Nephron (organoid): ENCODE measurements at regions not wholly inside any gene's neighbourhood (a gene's known extent, or its start where the extent isn't known, plus 50 kb on each side); places are given as distances from the start of the nearest gene placed in this dataset.
"Not testable (repeated sequence)": the region's sequence is repeated elsewhere in the genome, so short reads cannot be mapped to it uniquely, and the experiment has no call there.

ENCODE experiments used
- H3K27ac Mint-ChIP-seq, 3 experiments: 2 replicates each; pipeline ENCODE4 v1.8.0; 2020; ENCODE audit warnings: mixed read lengths in 3 of 3, mild to moderate bottlenecking in 2 of 3, moderate library complexity in 1 of 3
- H3K27me3 Mint-ChIP-seq: 2 replicates; pipeline ENCODE4 v1.8.0; 2021; ENCODE audit warnings: low read depth, mild to moderate bottlenecking, moderate library complexity, mixed read lengths
- H3K36me3 Mint-ChIP-seq: 2 replicates; pipeline ENCODE4 v1.8.0; 2020; ENCODE audit warnings: low read depth, mixed read lengths
- H3K4me1 Mint-ChIP-seq: 2 replicates; pipeline ENCODE4 v1.8.0; 2020; ENCODE audit warnings: mixed read lengths
- H3K4me3 Mint-ChIP-seq, 3 experiments: 2 replicates each; pipeline ENCODE4 v1.8.0; 2020; ENCODE audit warnings: mild to moderate bottlenecking in 3 of 3, mixed read lengths in 3 of 3, moderate library complexity in 2 of 3
- H3K9me3 Mint-ChIP-seq: 2 replicates; pipeline ENCODE4 v1.8.0; 2020; ENCODE audit warnings: mixed read lengths
- TF ChIP-seq, protein P1 (sequence below), 3 experiments: fragments of 200-600 bp; sonication (generic); IDR thresholded peaks; one replicate each; pipeline ENCODE4 v1.5.0; 2021; ENCODE audit warnings: antibody characterized with exemption in 3 of 3; ENCODE audit not compliant: unreplicated experiment in 3 of 3

DNA sequence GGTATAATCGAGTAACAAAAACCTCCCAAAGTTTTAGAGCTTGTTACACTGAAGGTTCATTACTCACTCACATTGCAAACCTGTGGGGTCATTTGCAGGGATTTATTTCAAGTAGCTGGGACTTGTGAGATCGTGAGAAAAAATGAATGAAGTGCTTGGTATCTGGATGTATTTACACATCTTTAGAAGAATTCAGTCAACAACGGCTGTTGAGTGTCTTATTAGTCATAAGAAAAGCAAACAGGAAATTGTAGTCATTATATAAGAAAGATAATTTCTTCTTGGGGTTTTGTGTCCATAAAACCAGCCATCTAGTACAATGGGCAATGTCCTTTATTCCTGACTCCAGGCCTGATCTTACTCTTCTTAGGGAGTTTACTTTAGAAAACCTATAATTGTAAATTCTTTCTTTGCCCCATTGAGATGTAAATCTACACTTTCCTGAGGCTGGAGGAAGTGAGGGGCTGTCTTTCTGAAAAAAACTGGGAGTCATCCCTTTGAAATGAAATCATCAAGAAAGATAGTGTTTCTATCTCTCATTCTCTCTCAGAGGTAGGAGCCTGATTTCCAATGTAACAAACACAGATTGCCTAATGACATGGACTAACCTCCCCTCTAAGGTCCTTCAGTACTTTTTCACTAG, 202.5 kb upstream of the ASCC3 start:
- Mint-ChIP-seq H3K36me3 (no peaks in the 10 kb centered on the region), H3K27me3 (no peaks in the 10 kb centered on the region), H3K4me1 (no peaks in the 10 kb centered on the region), H3K4me3 (no peak overlapping the region), H3K27ac (no peak overlapping the region), H3K9me3 (peaks cover 8% of the 10 kb centered on the region)
- TF ChIP-seq, protein P1, sequence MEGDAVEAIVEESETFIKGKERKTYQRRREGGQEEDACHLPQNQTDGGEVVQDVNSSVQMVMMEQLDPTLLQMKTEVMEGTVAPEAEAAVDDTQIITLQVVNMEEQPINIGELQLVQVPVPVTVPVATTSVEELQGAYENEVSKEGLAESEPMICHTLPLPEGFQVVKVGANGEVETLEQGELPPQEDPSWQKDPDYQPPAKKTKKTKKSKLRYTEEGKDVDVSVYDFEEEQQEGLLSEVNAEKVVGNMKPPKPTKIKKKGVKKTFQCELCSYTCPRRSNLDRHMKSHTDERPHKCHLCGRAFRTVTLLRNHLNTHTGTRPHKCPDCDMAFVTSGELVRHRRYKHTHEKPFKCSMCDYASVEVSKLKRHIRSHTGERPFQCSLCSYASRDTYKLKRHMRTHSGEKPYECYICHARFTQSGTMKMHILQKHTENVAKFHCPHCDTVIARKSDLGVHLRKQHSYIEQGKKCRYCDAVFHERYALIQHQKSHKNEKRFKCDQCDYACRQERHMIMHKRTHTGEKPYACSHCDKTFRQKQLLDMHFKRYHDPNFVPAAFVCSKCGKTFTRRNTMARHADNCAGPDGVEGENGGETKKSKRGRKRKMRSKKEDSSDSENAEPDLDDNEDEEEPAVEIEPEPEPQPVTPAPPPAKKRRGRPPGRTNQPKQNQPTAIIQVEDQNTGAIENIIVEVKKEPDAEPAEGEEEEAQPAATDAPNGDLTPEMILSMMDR (IDR thresholded peaks at IDR 0.05; ENCODE audit: unreplicated experiment in 3 of 3), result no peak

DNA sequence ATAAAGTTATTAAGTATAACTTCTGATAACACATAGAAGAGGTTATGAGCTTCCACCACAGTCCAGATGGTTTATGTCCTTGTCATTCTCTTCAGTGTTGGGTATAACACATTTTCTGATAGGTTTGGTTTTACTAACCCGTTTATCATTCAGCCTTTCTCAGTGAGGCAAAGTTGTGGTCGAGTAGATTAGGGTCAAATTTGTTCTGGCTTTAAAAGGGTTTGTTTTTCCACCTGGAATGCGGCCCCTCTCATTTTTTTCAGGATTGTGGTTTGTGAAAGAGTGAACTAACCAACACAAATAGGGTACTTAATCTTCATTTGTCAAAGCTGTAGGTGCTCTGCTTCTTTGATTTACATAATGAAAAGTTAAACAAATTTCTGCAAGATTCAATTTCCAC, 204.2 kb upstream of the ASCC3 start:
- Mint-ChIP-seq H3K9me3 (peaks cover 11% of the 10 kb centered on the region), H3K4me1 (no peaks in the 10 kb centered on the region), H3K36me3 (no peaks in the 10 kb centered on the region), H3K27ac (no peak overlapping the region), H3K27me3 (no peaks in the 10 kb centered on the region), H3K4me3 (no peak overlapping the region)
- TF ChIP-seq, protein P1 (IDR thresholded peaks at IDR 0.05; ENCODE audit: unreplicated experiment in 3 of 3), result no peak

DNA sequence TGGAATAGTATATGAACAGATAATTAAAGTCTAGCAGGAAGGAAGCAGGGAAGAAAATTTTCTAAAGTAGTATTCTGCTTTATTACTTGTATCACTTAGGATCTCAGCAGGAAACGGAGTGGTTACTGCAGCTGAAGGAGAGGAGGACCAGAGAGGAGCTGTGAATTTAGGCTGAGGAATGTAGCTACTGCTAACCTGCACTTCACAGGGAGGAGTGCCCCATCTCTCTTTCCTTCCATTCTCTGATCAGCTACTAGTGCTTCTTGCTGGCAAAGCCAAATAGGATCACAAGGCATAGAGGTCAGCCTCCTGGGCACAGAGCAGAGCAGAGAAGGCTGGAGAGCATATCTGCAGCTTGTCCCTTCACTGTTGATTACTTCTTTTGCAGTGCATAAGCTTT, 205.3 kb upstream of the ASCC3 start:
- H3K4me3 Mint-ChIP-seq, result no peak overlapping the region
- no peaks in the 10 kb centered on the region for H3K36me3 Mint-ChIP-seq
- TF ChIP-seq, protein P1 (IDR thresholded peaks at IDR 0.05; ENCODE audit: unreplicated experiment in 3 of 3), result no peak
- H3K27me3 Mint-ChIP-seq, result no peaks in the 10 kb centered on the region
- peaks cover 21% of the 10 kb centered on the region for H3K9me3 Mint-ChIP-seq
- no peaks in the 10 kb centered on the region for H3K4me1 Mint-ChIP-seq
- no peak overlapping the region for H3K27ac Mint-ChIP-seq

DNA sequence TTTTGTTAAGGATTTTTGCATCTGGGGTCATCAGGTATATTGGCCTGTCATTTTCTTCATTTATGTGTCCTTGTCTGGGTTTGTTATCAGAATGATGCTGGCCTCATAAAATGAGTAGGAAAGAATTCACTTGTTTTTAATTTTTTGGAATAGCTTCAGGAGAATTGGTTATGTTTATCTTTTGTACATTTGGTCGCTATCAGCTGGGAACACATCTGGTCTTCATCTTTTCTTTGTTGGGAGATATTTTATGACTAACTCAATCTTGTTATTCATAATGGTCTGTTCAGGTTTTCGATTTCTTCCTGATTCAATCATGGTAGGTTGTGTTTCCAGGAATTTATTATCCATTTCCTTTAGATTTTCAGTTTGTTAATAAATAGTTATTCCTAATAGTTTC, 207.5 kb upstream of the ASCC3 start:
- Mint-ChIP-seq H3K4me3 (no peak overlapping the region), H3K4me1 (no peaks in the 10 kb centered on the region), H3K27ac (no peak overlapping the region), H3K9me3 (peaks cover 22% of the 10 kb centered on the region), H3K36me3 (no peaks in the 10 kb centered on the region), H3K27me3 (no peaks in the 10 kb centered on the region)
- TF ChIP-seq, protein P1 (IDR thresholded peaks at IDR 0.05; ENCODE audit: unreplicated experiment in 3 of 3), result no peak

DNA sequence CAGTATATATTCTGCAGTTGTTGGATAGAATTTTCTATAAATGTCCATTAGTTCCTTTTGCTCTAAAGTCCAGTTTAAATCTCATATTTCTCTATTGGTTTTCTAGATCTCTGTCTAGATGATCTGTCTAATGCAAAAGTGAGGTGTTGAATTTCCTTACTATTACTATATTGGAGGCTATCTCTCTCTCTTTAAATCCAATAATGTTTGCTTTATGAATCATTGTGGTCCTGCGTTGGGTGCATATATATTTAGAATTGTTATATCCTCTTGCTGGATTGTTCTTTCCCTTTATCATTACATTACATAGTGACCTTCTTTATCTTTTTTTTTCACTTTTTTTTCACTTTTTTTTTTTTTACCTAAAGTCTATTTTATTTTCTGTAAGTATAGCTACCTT, 208.5 kb upstream of the ASCC3 start:
- Mint-ChIP-seq H3K36me3 (no peaks in the 10 kb centered on the region), H3K4me1 (no peaks in the 10 kb centered on the region), H3K27me3 (no peaks in the 10 kb centered on the region), H3K9me3 (peaks cover 22% of the 10 kb centered on the region), H3K4me3 (no peak overlapping the region), H3K27ac (no peak overlapping the region)
- TF ChIP-seq, protein P1 (IDR thresholded peaks at IDR 0.05; ENCODE audit: unreplicated experiment in 3 of 3), result no peak

DNA sequence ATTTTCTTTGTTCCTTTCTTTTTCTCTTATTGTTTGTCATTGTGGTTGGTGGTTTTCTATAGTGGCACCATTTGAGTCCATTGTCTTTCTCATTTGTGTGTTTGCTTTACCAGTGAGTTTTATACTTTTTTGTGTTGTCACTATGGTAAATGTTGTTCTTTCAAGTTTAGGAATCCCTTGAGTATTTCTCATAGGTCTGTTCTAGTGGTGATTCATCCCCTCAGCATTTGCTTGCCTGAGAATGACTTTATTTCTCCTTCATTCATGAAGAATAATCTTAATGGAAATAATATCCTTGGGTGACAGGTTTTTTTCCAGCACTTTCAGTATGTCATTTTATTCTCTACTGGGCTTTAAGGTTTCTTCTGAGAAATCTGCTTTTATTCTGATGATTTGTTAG, 209.2 kb upstream of the ASCC3 start:
- Mint-ChIP-seq H3K27ac (no peak overlapping the region), H3K27me3 (no peaks in the 10 kb centered on the region), H3K36me3 (no peaks in the 10 kb centered on the region), H3K9me3 (peaks cover 22% of the 10 kb centered on the region), H3K4me1 (no peaks in the 10 kb centered on the region), H3K4me3 (no peak overlapping the region)
- TF ChIP-seq, protein P1 (IDR thresholded peaks at IDR 0.05; ENCODE audit: unreplicated experiment in 3 of 3), result no peak

DNA sequence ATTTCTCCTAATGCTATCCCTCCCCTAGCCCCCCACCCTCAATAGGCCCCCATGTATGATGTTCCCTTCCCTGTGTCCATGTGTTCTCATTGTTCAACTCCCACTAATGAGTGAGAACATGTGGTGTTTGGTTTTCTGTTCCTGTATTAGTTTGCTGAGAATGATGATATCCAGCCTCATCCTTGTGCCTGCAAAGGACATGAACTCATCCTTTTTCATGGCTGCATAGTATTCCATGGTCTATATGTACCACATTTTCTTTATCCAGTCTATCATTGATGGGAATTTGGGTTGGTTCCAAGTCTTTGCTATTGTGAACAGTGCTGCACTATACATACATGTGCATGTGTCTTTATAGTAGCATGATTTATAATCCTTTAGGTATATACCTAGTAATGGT, 217.5 kb upstream of the ASCC3 start:
- not testable (repeated sequence) for H3K27ac Mint-ChIP-seq, H3K4me3 Mint-ChIP-seq, H3K4me1 Mint-ChIP-seq, H3K36me3 Mint-ChIP-seq, H3K27me3 Mint-ChIP-seq
- H3K9me3 Mint-ChIP-seq, result peaks cover 13% of the 10 kb centered on the region
